Mesothelial cell of epicardium (in vitro differentiated cells): ENCODE measurements at regions not wholly inside any gene's neighbourhood (a gene's known extent, or its start where the extent isn't known, plus 50 kb on each side); places are given as distances from the start of the nearest gene placed in this dataset.
A peak's percentile ranks its signal among the peaks of the same experiment; 100 is the strongest.

ENCODE experiments used
- DNase-seq, 2 experiments: peaks; one replicate each; pipeline ENCODE4 v3.0.0; 2021; ENCODE audit warnings: low spot score in 2 of 2; ENCODE audit not compliant: unreplicated experiment in 2 of 2
- H3K27ac Mint-ChIP-seq: 2 replicates; pipeline ENCODE4 v1.8.0; 2021; ENCODE audit warnings: mixed read lengths
- H3K27me3 Mint-ChIP-seq: 2 replicates; pipeline ENCODE4 v1.8.0; 2021; ENCODE audit warnings: low read depth, mixed read lengths
- H3K36me3 Mint-ChIP-seq: 2 replicates; pipeline ENCODE4 v1.8.0; 2021; ENCODE audit warnings: mixed read lengths
- H3K4me1 Mint-ChIP-seq: 2 replicates; pipeline ENCODE4 v1.8.0; 2021; ENCODE audit warnings: mixed read lengths
- H3K4me3 Mint-ChIP-seq: 2 replicates; pipeline ENCODE4 v1.8.0; 2021; ENCODE audit warnings: mild to moderate bottlenecking, moderate library complexity, mixed read lengths
- H3K9me3 Mint-ChIP-seq: 2 replicates; pipeline ENCODE4 v1.8.0; 2021; ENCODE audit warnings: mixed read lengths
- CTCF ChIP-seq: fragments of 200-600 bp; sonication (generic); IDR thresholded peaks from one replicate; pipeline ENCODE4 v1.5.0; 2021; ENCODE audit warnings: antibody characterized with exemption; ENCODE audit not compliant: unreplicated experiment

- Mint-ChIP-seq H3K4me1 (peaks cover 13% of the 10 kb centered on the region), H3K9me3 (no peaks in the 10 kb centered on the region), H3K4me3 (no peak overlapping the region), H3K27me3 (no peaks in the 10 kb centered on the region), H3K36me3 (no peaks in the 10 kb centered on the region), H3K27ac (no peak overlapping the region)
- DNase-seq = no peak
- TF ChIP-seq CTCF = no peak
Observed at GRCh38 chr2:215609089-215610032, 173.5 kb upstream of the FN1 start.

GRCh38 chr2:215607766-215608165 is 171.9 kb upstream of the FN1 start:
- Mint-ChIP-seq H3K36me3 (no peaks in the 10 kb centered on the region), H3K4me3 (no peak overlapping the region), H3K27ac (peak overlapping the region; percentile 9), H3K4me1 (peaks cover 5% of the 10 kb centered on the region), H3K9me3 (no peaks in the 10 kb centered on the region), H3K27me3 (no peaks in the 10 kb centered on the region)
- TF ChIP-seq CTCF = no peak
- DNase-seq = no peak

- Mint-ChIP-seq H3K36me3 (no peaks in the 10 kb centered on the region), H3K27me3 (no peaks in the 10 kb centered on the region), H3K9me3 (no peaks in the 10 kb centered on the region), H3K4me3 (no peak overlapping the region), H3K27ac (no peak overlapping the region), H3K4me1 (peaks cover 5% of the 10 kb centered on the region)
- no peak for DNase-seq
- no peak for TF ChIP-seq CTCF
Observed at GRCh38 chr2:215606219-215606618, 170.4 kb upstream of the FN1 start.

GRCh38 chr2:215605214-215605613 is 169.3 kb upstream of the FN1 start:
- DNase-seq = no peak
- H3K4me1 Mint-ChIP-seq = peaks cover 5% of the 10 kb centered on the region
- H3K27ac Mint-ChIP-seq = no peak overlapping the region
- no peak for TF ChIP-seq CTCF
- H3K27me3 Mint-ChIP-seq = no peaks in the 10 kb centered on the region
- H3K36me3 Mint-ChIP-seq = no peaks in the 10 kb centered on the region
- H3K4me3 Mint-ChIP-seq = no peak overlapping the region
- no peaks in the 10 kb centered on the region for H3K9me3 Mint-ChIP-seq

- no peak for TF ChIP-seq CTCF
- no peak overlapping the region for H3K4me3 Mint-ChIP-seq
- no peaks in the 10 kb centered on the region for H3K36me3 Mint-ChIP-seq
- H3K27ac Mint-ChIP-seq = no peak overlapping the region
- no peak for DNase-seq
- H3K27me3 Mint-ChIP-seq = no peaks in the 10 kb centered on the region
- peaks cover 5% of the 10 kb centered on the region for H3K4me1 Mint-ChIP-seq
- H3K9me3 Mint-ChIP-seq = no peaks in the 10 kb centered on the region
Observed at GRCh38 chr2:215604606-215605005, 168.7 kb upstream of the FN1 start.
